Panc1 (cell line): ENCODE measurements at regions not wholly inside any gene's neighbourhood (a gene's known extent, or its start where the extent isn't known, plus 50 kb on each side); places are given as distances from the start of the nearest gene placed in this dataset.

Experiments
- ATAC-seq: fragments of 200-7000 bp; cut with Tn5 transposase; 2 replicates; pipeline ENCODE4 v1.9.1; 2020; ENCODE audit warnings: mild to moderate bottlenecking, moderate library complexity
- BruUV-seq: library from RNA; stranded (reverse); fragments of 400-500 nt; replicated peaks from 2 replicates; lab custom pipeline; 2021; lab: Mats Ljungman, UMichigan
- CTCF ChIA-PET: fragments of 300-600 bp; sonication (Branson Sonifier 250); formaldehyde crosslinking; loops from one replicate; lab custom pipeline; 2022; ENCODE audit warnings: antibody characterized with exemption; lab: Charles Lee
- POLR2A ChIA-PET: fragments of 300-600 bp; sonication (Branson Sonifier 250); formaldehyde crosslinking; loops from one replicate; lab custom pipeline; 2022; ENCODE audit warnings: antibody characterized with exemption; lab: Charles Lee
- DNase-seq: peaks from one replicate; pipeline ENCODE4 v3.0.0-alpha.2; 2010; ENCODE audit warnings: low read depth, low spot score
- H3K27ac ChIP-seq: 2 replicates; pipeline ENCODE4 v1.5.1; 2011; ENCODE audit warnings: mild to moderate bottlenecking, low read length, inconsistent platforms
- H3K27me3 ChIP-seq: fragments of 200-500 bp; sonication (Bioruptor generic); 2 replicates; pipeline ENCODE4 v1.6.0; 2014; ENCODE audit warnings: low read length, inconsistent platforms; ENCODE audit not compliant: control insufficient read depth, insufficient read depth
- H3K36me3 ChIP-seq: fragments of 200-500 bp; sonication (Bioruptor generic); 2 replicates; pipeline ENCODE4 v1.5.1; 2014; ENCODE audit warnings: inconsistent platforms, mild to moderate bottlenecking, low read length, moderate library complexity; ENCODE audit not compliant: control insufficient read depth, insufficient read depth
- H3K4me1 ChIP-seq: 2 replicates; pipeline ENCODE4 v1.5.1; 2011; ENCODE audit warnings: inconsistent platforms, mild to moderate bottlenecking, low read length, moderate library complexity; ENCODE audit not compliant: control insufficient read depth, insufficient read depth
- H3K4me3 ChIP-seq, 2 experiments: 2 replicates each; pipeline ENCODE4 v1.5.1; 2011 to 2012; ENCODE audit warnings: low read depth in 2 of 2, low read length in 2 of 2, mild to moderate bottlenecking in 2 of 2, inconsistent platforms in 1 of 2, moderate library complexity in 1 of 2
- H3K9me3 ChIP-seq: fragments of 200-500 bp; sonication (Bioruptor generic); 2 replicates; pipeline ENCODE4 v1.5.1; 2014; ENCODE audit warnings: low read depth, mild to moderate bottlenecking, inconsistent platforms, low read length, moderate library complexity; ENCODE audit not compliant: control insufficient read depth, insufficient read depth
- CTCF ChIP-seq: fragments of 450-650 bp; IDR thresholded peaks from 2 replicates; pipeline ENCODE4 v1.5.1; 2017; ENCODE audit warnings: mild to moderate bottlenecking
- POLR2AphosphoS5 ChIP-seq: IDR thresholded peaks from 2 replicates; pipeline ENCODE4 v1.6.1; 2012; ENCODE audit warnings: mild to moderate bottlenecking, low read depth, low read length, moderate library complexity
- REST ChIP-seq, 2 experiments: IDR thresholded peaks; 2 replicates each; pipeline ENCODE4 v1.6.1; 2011 to 2012; ENCODE audit warnings: low read depth in 2 of 2, control low read depth in 1 of 2, low read length in 1 of 2, mild to moderate bottlenecking in 1 of 2, moderate library complexity in 1 of 2; ENCODE audit not compliant: insufficient read depth in 1 of 2
- SIN3A ChIP-seq: IDR thresholded peaks from 2 replicates; pipeline ENCODE4 v1.6.1; 2012; ENCODE audit warnings: low read depth, mild to moderate bottlenecking, low read length, moderate library complexity, borderline replicate concordance; ENCODE audit not compliant: insufficient read depth
- TCF7L2 ChIP-seq: IDR thresholded peaks from 2 replicates; pipeline ENCODE4 v1.6.1; 2011; ENCODE audit warnings: mild to moderate bottlenecking, low read depth, low read length, inconsistent platforms
- in situ Hi-C: cut with HindIII; loops from 2 replicates; pipeline ENCODE4 v1.10.0; 2016; ENCODE audit warnings: low sequenced_read_pairs, low pct_unique_long_range_greater_than_20kb
- intact Hi-C: fragments of 100-400 bp; cut with micrococcal nuclease; formaldehyde crosslinking; loops from one replicate; pipeline ENCODE4 v1.10.0; 2022; ENCODE audit not compliant: unreplicated experiment

GRCh38 chr12:78725951-78726580, 138.5 kb upstream of the SYT1 start:
- in situ Hi-C loops (no loop called here), intact Hi-C loops (no loop called here)
- no peak overlapping the region for H3K27ac ChIP-seq
- ChIA-PET POLR2A (no interaction called here), CTCF (no interaction called here)
- H3K9me3 ChIP-seq, result no peaks in the 10 kb centered on the region
- no peak for ATAC-seq
- BruUV-seq, result no TSS peak
- peaks cover 3% of the 10 kb centered on the region; the same call in 1 of the 2 replicates for H3K4me1 ChIP-seq
- TF ChIP-seq REST (IDR thresholded peaks at IDR 0.05; ENCODE audit: insufficient read depth in 1 of 2, low read depth in 2 of 2, low read length in 1 of 2) (no peak), CTCF (no peak), SIN3A (no peak)
- no peak overlapping the region for H3K4me3 ChIP-seq
- no peaks in the 10 kb centered on the region for H3K36me3 ChIP-seq
- no peaks in the 10 kb centered on the region for H3K27me3 ChIP-seq
- no peak for DNase-seq

GRCh38 chr12:78726854-78727253, 137.7 kb upstream of the SYT1 start:
- Histone ChIP-seq H3K27me3 (no peaks in the 10 kb centered on the region), H3K4me3 (no peak overlapping the region), H3K9me3 (no peaks in the 10 kb centered on the region), H3K4me1 (peaks cover 3% of the 10 kb centered on the region; the same call in 1 of the 2 replicates), H3K27ac (no peak overlapping the region), H3K36me3 (no peaks in the 10 kb centered on the region)
- BruUV-seq, result no TSS peak
- in situ Hi-C loops (no loop called here), intact Hi-C loops (no loop called here)
- ChIA-PET POLR2A (no interaction called here), CTCF (no interaction called here)
- no peak for DNase-seq
- no peak for ATAC-seq
- TF ChIP-seq TCF7L2 (no peak), SIN3A (no peak), CTCF (no peak), REST (IDR thresholded peaks at IDR 0.05; ENCODE audit: insufficient read depth in 1 of 2, low read depth in 2 of 2, low read length in 1 of 2) (no peak), POLR2AphosphoS5 (no peak)
